ENCODE measurements at regions not wholly inside any gene's neighbourhood (a gene's known extent, or its start where the extent isn't known, plus 50 kb on each side); places are given as distances from the start of the nearest gene placed in this dataset.

DNA sequence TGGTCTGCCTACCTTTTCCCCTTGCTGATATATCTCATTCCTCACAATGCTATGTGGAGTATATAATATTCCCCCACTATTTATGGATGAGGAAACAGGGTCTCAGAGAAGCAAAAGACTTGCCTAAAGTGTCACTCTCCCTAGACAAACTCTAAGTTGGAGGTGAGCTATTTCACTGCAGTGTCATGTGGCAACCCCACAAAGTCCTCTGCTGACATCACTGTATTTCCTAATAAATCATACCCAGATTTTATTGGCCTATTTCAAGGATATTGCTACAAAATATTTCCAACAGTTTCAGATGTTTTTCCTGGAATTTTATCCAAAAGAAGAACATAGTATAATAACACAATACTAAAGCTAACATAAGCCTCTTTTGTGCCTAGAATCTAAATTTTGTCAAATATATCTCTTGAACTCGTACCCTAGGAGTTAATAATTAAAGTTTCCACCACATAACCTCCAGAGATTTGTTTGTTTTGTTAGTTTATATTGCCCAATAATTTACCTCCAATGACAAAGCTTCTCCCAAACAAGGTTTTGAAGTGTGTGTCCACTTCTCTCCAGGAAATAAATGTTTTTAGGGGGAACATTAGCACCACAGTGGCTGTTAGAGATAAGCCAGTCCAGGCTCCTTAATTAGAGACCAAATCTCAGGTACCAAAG, 215.1 kb downstream of the ASCL1 start:
- no peaks in the 10 kb centered on the region for H3K27me3 Mint-ChIP-seq (ENCODE audit: insufficient read depth, unreplicated experiment)
- TF ChIP-seq, protein P1, sequence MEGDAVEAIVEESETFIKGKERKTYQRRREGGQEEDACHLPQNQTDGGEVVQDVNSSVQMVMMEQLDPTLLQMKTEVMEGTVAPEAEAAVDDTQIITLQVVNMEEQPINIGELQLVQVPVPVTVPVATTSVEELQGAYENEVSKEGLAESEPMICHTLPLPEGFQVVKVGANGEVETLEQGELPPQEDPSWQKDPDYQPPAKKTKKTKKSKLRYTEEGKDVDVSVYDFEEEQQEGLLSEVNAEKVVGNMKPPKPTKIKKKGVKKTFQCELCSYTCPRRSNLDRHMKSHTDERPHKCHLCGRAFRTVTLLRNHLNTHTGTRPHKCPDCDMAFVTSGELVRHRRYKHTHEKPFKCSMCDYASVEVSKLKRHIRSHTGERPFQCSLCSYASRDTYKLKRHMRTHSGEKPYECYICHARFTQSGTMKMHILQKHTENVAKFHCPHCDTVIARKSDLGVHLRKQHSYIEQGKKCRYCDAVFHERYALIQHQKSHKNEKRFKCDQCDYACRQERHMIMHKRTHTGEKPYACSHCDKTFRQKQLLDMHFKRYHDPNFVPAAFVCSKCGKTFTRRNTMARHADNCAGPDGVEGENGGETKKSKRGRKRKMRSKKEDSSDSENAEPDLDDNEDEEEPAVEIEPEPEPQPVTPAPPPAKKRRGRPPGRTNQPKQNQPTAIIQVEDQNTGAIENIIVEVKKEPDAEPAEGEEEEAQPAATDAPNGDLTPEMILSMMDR (IDR thresholded peaks at IDR 0.05; ENCODE audit: unreplicated experiment): no peak

DNA sequence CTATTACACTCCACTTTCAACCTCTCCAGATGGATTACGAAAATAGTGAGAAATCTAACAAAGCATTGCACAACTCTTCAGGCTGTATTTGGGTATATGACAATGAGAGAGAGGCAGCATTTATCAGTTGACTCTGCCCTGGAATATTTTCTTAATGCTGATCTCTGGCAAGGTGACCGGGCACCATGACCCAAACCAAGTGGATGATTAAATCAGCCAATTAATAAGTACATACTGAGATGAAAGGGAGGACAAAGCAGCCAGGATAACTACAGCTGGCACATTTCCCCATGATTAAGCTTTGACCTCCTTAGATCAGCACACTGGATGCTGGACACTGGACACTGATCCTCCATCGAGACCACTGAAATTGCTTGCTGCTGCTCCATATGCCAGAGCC, 218.2 kb downstream of the ASCL1 start:
- ChIA-PET CTCF (interaction anchor here (0.6 to 0.7 kb wide), 2 partner anchors 13 to 64 kb away, joined by 3 to 4 read pairs; no protein-coding TSS in a partner anchor), POLR2A (no interaction called here)
- no peak for DNase-seq (ENCODE audit: unreplicated experiment)
- Mint-ChIP-seq H3K9me3 (ENCODE audit: unreplicated experiment) (peaks cover 33% of the 10 kb centered on the region), H3K36me3 (ENCODE audit: insufficient read depth, unreplicated experiment) (no peaks in the 10 kb centered on the region), H3K4me1 (ENCODE audit: insufficient read depth, unreplicated experiment) (no peaks in the 10 kb centered on the region), H3K27ac (ENCODE audit: low read depth, unreplicated experiment) (no peak overlapping the region), H3K27me3 (ENCODE audit: insufficient read depth, unreplicated experiment) (no peaks in the 10 kb centered on the region), H3K4me3 (ENCODE audit: unreplicated experiment) (no peak overlapping the region)
- intact Hi-C loops (cut with micrococcal nuclease): no loop called here
- TF ChIP-seq, protein P1 (IDR thresholded peaks at IDR 0.05; ENCODE audit: unreplicated experiment): no peak
- no TSS peak for BruUV-seq (replicated peaks)

More for the DNA sequence above, 215.1 kb downstream of the ASCL1 start:
- Mint-ChIP-seq H3K36me3 (ENCODE audit: insufficient read depth, unreplicated experiment) (no peaks in the 10 kb centered on the region), H3K27ac (ENCODE audit: low read depth, unreplicated experiment) (no peak overlapping the region), H3K4me1 (ENCODE audit: insufficient read depth, unreplicated experiment) (no peaks in the 10 kb centered on the region), H3K9me3 (ENCODE audit: unreplicated experiment) (peaks cover 28% of the 10 kb centered on the region), H3K4me3 (ENCODE audit: unreplicated experiment) (no peak overlapping the region)
- ChIA-PET POLR2A (no interaction called here), CTCF (no interaction called here)
- DNase-seq (ENCODE audit: unreplicated experiment): no peak
- BruUV-seq (replicated peaks): no TSS peak
- intact Hi-C loops (cut with micrococcal nuclease): no loop called here

DNA sequence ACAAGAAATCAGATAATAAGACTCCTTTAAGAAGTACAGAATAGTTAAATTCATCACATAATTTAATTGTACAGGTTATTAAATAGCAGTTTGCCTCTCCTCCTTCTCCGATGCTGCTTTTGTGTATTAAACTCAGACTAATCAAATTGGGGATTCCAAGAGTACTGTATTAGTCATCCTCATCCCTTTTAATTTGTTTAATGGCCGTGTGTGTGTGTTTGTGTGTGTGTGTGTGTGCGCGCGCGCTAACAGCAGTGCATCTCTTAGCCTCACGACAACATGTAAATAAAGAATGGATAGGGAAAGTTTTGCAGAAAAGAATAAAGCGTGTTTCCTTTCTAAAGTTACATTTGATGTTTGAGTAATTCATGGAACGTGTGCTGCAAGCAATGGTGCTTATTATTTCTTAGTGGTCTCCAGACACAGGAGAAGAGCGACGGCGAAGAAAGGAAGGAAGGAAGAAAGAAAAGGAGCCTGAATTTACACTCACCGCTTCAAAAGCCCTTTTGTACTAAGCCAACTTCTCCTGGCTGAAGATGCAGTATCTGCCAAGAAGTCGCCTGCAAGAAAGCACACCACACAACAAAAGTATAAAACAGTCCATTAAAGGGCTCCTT, 220.3 kb downstream of the ASCL1 start:
- TF ChIP-seq, protein P1 (IDR thresholded peaks at IDR 0.05; ENCODE audit: unreplicated experiment): no peak
- CTCF ChIA-PET: no interaction called here
- H3K9me3 Mint-ChIP-seq (ENCODE audit: unreplicated experiment): peaks cover 20% of the 10 kb centered on the region
- no peaks in the 10 kb centered on the region for H3K4me1 Mint-ChIP-seq (ENCODE audit: insufficient read depth, unreplicated experiment)
- H3K36me3 Mint-ChIP-seq (ENCODE audit: insufficient read depth, unreplicated experiment): no peaks in the 10 kb centered on the region
- POLR2A ChIA-PET: no interaction called here
- no peak for DNase-seq (ENCODE audit: unreplicated experiment)
- H3K27ac Mint-ChIP-seq (ENCODE audit: low read depth, unreplicated experiment): no peak overlapping the region
- intact Hi-C loops (cut with micrococcal nuclease): no loop called here
- H3K27me3 Mint-ChIP-seq (ENCODE audit: insufficient read depth, unreplicated experiment): no peaks in the 10 kb centered on the region
- no TSS peak for BruUV-seq (replicated peaks)
- no peak overlapping the region for H3K4me3 Mint-ChIP-seq (ENCODE audit: unreplicated experiment)

DNA sequence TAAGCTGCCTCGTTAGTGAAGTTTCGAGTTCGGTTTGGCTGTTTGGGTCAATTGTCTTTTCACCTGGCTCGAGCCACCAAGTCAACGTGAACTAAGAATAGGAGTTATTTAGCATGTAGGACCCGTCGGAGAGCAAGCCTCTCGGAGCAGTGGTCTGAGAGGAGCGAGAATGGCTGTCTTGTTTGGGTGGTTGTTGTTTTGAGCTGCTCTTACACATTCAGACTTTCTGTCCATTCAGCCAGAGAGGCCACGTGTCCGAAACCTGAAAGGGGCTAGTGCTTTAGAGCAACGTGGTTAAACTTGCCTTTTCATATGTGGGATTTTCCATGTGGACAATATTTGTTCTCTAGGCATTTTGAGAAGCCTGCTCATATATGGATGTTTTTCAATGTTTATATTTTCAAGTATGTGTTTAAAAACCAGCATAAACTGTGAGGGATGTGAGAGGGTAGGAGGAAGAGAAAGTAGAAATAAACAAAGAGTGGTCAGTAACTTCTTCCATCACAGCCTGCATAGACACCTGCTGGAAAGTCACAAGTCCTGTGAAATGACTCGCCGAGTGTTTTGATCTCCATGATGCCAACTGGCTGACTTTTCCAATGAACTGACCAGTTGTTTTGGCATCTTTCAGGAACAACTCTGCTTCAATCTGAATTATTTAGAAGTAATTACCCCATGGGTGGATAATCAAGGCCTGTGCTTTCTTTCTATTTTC, 221.0 kb downstream of the ASCL1 start:
- CTCF ChIA-PET: no interaction called here
- no peaks in the 10 kb centered on the region for H3K4me1 Mint-ChIP-seq (ENCODE audit: insufficient read depth, unreplicated experiment)
- no peak overlapping the region for H3K4me3 Mint-ChIP-seq (ENCODE audit: unreplicated experiment)
- H3K27ac Mint-ChIP-seq (ENCODE audit: low read depth, unreplicated experiment): no peak overlapping the region
- peaks cover 17% of the 10 kb centered on the region for H3K9me3 Mint-ChIP-seq (ENCODE audit: unreplicated experiment)
- no peaks in the 10 kb centered on the region for H3K36me3 Mint-ChIP-seq (ENCODE audit: insufficient read depth, unreplicated experiment)
- H3K27me3 Mint-ChIP-seq (ENCODE audit: insufficient read depth, unreplicated experiment): no peaks in the 10 kb centered on the region
- no peak for DNase-seq (ENCODE audit: unreplicated experiment)
- TF ChIP-seq, protein P1 (IDR thresholded peaks at IDR 0.05; ENCODE audit: unreplicated experiment): no peak
- intact Hi-C loops (cut with micrococcal nuclease): no loop called here
- BruUV-seq (replicated peaks): no TSS peak
- POLR2A ChIA-PET: no interaction called here

Data from MCF 10A (cell line).